H1 (cell line): ENCODE measurements at regions not wholly inside any gene's neighbourhood (a gene's known extent, or its start where the extent isn't known, plus 50 kb on each side); places are given as distances from the start of the nearest gene placed in this dataset.

ENCODE experiments used
- CBX8 ChIP-seq: fragments of 300-800, 300-1000 bp; sonication (generic); IDR thresholded peaks from 2 replicates; pipeline ENCODE4 v1.7.1; 2016; ENCODE audit warnings: low read depth, low read length, borderline replicate concordance
- EP300 ChIP-seq, 2 experiments: IDR thresholded peaks; 1 replicate in 1 of 2; 2 replicates in 1 of 2; pipeline ENCODE4 v1.6.1; 2011 to 2012; ENCODE audit warnings: low read depth in 2 of 2, low read length in 2 of 2, mild to moderate bottlenecking in 2 of 2, borderline replicate concordance in 1 of 2, inconsistent platforms in 1 of 2, moderate library complexity in 1 of 2
- EZH2 ChIP-seq: fragments of 200-600 bp; sonication (generic); IDR thresholded peaks from 2 replicates; pipeline ENCODE4 v1.7.1; 2012; ENCODE audit warnings: low read depth, mild to moderate bottlenecking, moderate library complexity, low read length, inconsistent platforms; ENCODE audit not compliant: severe bottlenecking
- POLR2A ChIP-seq, 2 experiments: IDR thresholded peaks; 1 replicate in 1 of 2; 2 replicates in 1 of 2; pipeline ENCODE4 v1.6.1; 2011; ENCODE audit warnings: low read depth in 2 of 2, low read length in 2 of 2, mild to moderate bottlenecking in 2 of 2; ENCODE audit errors: control extremely low read depth in 1 of 2
- RNF2 ChIP-seq: fragments of 200-900, 300-1000 bp; sonication (generic); IDR thresholded peaks from 2 replicates; pipeline ENCODE4 v1.7.1; 2016; ENCODE audit warnings: borderline replicate concordance, low read depth, mild to moderate bottlenecking, antibody characterized with exemption, low read length; ENCODE audit not compliant: poor library complexity, severe bottlenecking; ENCODE audit errors: missing control alignments
- RXRA ChIP-seq: IDR thresholded peaks from 2 replicates; pipeline ENCODE4 v1.6.1; 2011; ENCODE audit warnings: low read depth, mild to moderate bottlenecking, low read length, moderate library complexity; ENCODE audit not compliant: insufficient read depth
- SIRT6 ChIP-seq: IDR thresholded peaks from one replicate; pipeline ENCODE4 v1.7.1; 2012; ENCODE audit warnings: low read length, inconsistent platforms
- TF ChIP-seq, protein P1 (sequence below): IDR thresholded peaks from 2 replicates; pipeline ENCODE4 v1.6.1; 2012; ENCODE audit warnings: inconsistent platforms
- TF ChIP-seq, protein P2 (sequence below), 3 experiments: IDR thresholded peaks; 1 replicate in 2 of 3; 2 replicates in 1 of 3; pipeline versions ENCODE4 v1.5.1 to v1.6.1; 2011; ENCODE audit warnings: low read length in 3 of 3, mild to moderate bottlenecking in 3 of 3, inconsistent platforms in 2 of 3, low read depth in 1 of 3, moderate library complexity in 1 of 3; ENCODE audit not compliant: insufficient read depth in 1 of 3; ENCODE audit errors: control extremely low read depth in 1 of 3
- TF ChIP-seq, protein P3 (sequence below): IDR thresholded peaks from 2 replicates; pipeline ENCODE4 v1.6.1; 2012; ENCODE audit warnings: low read length, inconsistent platforms

DNA sequence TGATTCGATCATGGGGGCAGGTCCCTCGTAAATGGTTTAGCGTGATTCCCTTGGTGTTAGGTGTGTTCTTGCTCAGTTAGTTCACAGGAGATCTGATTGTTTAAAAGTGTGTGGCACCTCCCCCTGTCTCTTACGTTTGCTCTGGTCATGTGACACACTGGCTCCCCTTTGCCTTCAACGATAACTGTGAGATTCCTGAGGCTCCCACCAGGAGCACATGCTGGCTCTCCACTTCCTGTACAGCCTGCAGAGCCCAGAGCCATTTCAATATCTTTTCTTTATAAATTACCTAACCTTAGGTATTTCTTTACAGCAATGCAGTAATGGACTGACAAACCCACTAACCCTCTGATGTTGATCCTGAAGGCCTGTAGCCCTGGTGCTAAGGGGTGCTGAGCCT lies 141.9 kb downstream of the FCRL5 start:
- no peak for TF ChIP-seq EZH2
- TF ChIP-seq, protein P1, sequence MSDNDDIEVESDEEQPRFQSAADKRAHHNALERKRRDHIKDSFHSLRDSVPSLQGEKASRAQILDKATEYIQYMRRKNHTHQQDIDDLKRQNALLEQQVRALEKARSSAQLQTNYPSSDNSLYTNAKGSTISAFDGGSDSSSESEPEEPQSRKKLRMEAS: no peak; the same call in 1 of the 2 replicates
- TF ChIP-seq SIRT6: no peak
- TF ChIP-seq, protein P2, sequence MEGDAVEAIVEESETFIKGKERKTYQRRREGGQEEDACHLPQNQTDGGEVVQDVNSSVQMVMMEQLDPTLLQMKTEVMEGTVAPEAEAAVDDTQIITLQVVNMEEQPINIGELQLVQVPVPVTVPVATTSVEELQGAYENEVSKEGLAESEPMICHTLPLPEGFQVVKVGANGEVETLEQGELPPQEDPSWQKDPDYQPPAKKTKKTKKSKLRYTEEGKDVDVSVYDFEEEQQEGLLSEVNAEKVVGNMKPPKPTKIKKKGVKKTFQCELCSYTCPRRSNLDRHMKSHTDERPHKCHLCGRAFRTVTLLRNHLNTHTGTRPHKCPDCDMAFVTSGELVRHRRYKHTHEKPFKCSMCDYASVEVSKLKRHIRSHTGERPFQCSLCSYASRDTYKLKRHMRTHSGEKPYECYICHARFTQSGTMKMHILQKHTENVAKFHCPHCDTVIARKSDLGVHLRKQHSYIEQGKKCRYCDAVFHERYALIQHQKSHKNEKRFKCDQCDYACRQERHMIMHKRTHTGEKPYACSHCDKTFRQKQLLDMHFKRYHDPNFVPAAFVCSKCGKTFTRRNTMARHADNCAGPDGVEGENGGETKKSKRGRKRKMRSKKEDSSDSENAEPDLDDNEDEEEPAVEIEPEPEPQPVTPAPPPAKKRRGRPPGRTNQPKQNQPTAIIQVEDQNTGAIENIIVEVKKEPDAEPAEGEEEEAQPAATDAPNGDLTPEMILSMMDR (IDR thresholded peaks at IDR 0.05; ENCODE audit: control extremely low read depth in 1 of 3, insufficient read depth in 1 of 3, low read depth in 1 of 3, low read length in 3 of 3): no peak
- no peak for TF ChIP-seq EP300 (IDR thresholded peaks at IDR 0.05; ENCODE audit: borderline replicate concordance in 1 of 2, low read depth in 2 of 2, low read length in 2 of 2)
- TF ChIP-seq RNF2: no peak
- TF ChIP-seq, protein P3, sequence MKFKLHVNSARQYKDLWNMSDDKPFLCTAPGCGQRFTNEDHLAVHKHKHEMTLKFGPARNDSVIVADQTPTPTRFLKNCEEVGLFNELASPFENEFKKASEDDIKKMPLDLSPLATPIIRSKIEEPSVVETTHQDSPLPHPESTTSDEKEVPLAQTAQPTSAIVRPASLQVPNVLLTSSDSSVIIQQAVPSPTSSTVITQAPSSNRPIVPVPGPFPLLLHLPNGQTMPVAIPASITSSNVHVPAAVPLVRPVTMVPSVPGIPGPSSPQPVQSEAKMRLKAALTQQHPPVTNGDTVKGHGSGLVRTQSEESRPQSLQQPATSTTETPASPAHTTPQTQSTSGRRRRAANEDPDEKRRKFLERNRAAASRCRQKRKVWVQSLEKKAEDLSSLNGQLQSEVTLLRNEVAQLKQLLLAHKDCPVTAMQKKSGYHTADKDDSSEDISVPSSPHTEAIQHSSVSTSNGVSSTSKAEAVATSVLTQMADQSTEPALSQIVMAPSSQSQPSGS: no peak
- TF ChIP-seq POLR2A (IDR thresholded peaks at IDR 0.05; ENCODE audit: control extremely low read depth in 1 of 2, low read depth in 2 of 2, low read length in 2 of 2): no peak
- TF ChIP-seq CBX8: no peak
- TF ChIP-seq RXRA: no peak
